ENCODE measurements at regions not wholly inside any gene's neighbourhood (a gene's known extent, or its start where the extent isn't known, plus 50 kb on each side); places are given as distances from the start of the nearest gene placed in this dataset.

- no peak for ATAC-seq
- TF ChIP-seq BACH2 (CRISPR knock-in tag; IDR thresholded peaks at IDR 0.05; ENCODE audit: borderline replicate concordance) (no peak), CSDC2 (CRISPR knock-in tag; IDR thresholded peaks at IDR 0.05) (no peak), TOX (CRISPR knock-in tag; IDR thresholded peaks at IDR 0.05; ENCODE audit: borderline replicate concordance) (no peak), ZC3H10 (CRISPR knock-in tag; IDR thresholded peaks at IDR 0.05) (no peak), TSHZ2 (CRISPR knock-in tag; IDR thresholded peaks at IDR 0.05) (no peak), GLIS3 (CRISPR knock-in tag; IDR thresholded peaks at IDR 0.05) (no peak), ARNTL (CRISPR knock-in tag; IDR thresholded peaks at IDR 0.05; ENCODE audit: borderline replicate concordance, low read depth) (no peak), ZNF70 (CRISPR knock-in tag; IDR thresholded peaks at IDR 0.05) (no peak), CREB5 (CRISPR knock-in tag; IDR thresholded peaks at IDR 0.05; ENCODE audit: low read depth) (no peak), ESRRG (CRISPR knock-in tag; IDR thresholded peaks at IDR 0.05) (no peak), ZFP3 (CRISPR knock-in tag; IDR thresholded peaks at IDR 0.05) (no peak), POU6F1 (CRISPR knock-in tag; IDR thresholded peaks at IDR 0.05; ENCODE audit: borderline replicate concordance, low read depth) (no peak)
Measured at GRCh38 chr1:157270705-157271274, 132.6 kb upstream of the ETV3 start.

- TF ChIP-seq ZFP30 (CRISPR knock-in tag; IDR thresholded peaks at IDR 0.05) (no peak), TCF4 (CRISPR knock-in tag; IDR thresholded peaks at IDR 0.05; ENCODE audit: borderline replicate concordance) (no peak), ZFP3 (CRISPR knock-in tag; IDR thresholded peaks at IDR 0.05) (no peak), ZNF8 (CRISPR knock-in tag; IDR thresholded peaks at IDR 0.05) (no peak), CREB5 (CRISPR knock-in tag; IDR thresholded peaks at IDR 0.05; ENCODE audit: low read depth) (no peak), TOX (CRISPR knock-in tag; IDR thresholded peaks at IDR 0.05; ENCODE audit: borderline replicate concordance) (no peak), CSDC2 (CRISPR knock-in tag; IDR thresholded peaks at IDR 0.05) (no peak), RARB (CRISPR knock-in tag; IDR thresholded peaks at IDR 0.05) (no peak), PPARA (CRISPR knock-in tag; IDR thresholded peaks at IDR 0.05; ENCODE audit: borderline replicate concordance) (no peak), CSRNP3 (CRISPR knock-in tag; IDR thresholded peaks at IDR 0.05) (no peak), ARNTL (CRISPR knock-in tag; IDR thresholded peaks at IDR 0.05; ENCODE audit: borderline replicate concordance, low read depth) (no peak), ZNF70 (CRISPR knock-in tag; IDR thresholded peaks at IDR 0.05) (no peak), OSR1 (CRISPR knock-in tag; IDR thresholded peaks at IDR 0.05) (no peak), ISL1 (CRISPR knock-in tag; IDR thresholded peaks at IDR 0.05) (no peak)
- ATAC-seq: no peak
Measured at GRCh38 chr1:157269656-157270375, 131.6 kb upstream of the ETV3 start.

- no peak for ATAC-seq
- TF ChIP-seq ZNF70 (CRISPR knock-in tag; IDR thresholded peaks at IDR 0.05) (no peak), ZC3H10 (CRISPR knock-in tag; IDR thresholded peaks at IDR 0.05) (no peak), ZNF565 (CRISPR knock-in tag; conservative IDR thresholded peaks at IDR 0.05; ENCODE audit: low read depth) (no peak), PPARA (CRISPR knock-in tag; IDR thresholded peaks at IDR 0.05; ENCODE audit: borderline replicate concordance) (no peak), OSR1 (CRISPR knock-in tag; IDR thresholded peaks at IDR 0.05) (no peak), RARB (CRISPR knock-in tag; IDR thresholded peaks at IDR 0.05) (no peak), ZFP30 (CRISPR knock-in tag; IDR thresholded peaks at IDR 0.05) (no peak), ISL1 (CRISPR knock-in tag; IDR thresholded peaks at IDR 0.05) (no peak), TOX (CRISPR knock-in tag; IDR thresholded peaks at IDR 0.05; ENCODE audit: borderline replicate concordance) (no peak), POU6F1 (CRISPR knock-in tag; IDR thresholded peaks at IDR 0.05; ENCODE audit: borderline replicate concordance, low read depth) (no peak), GLIS3 (CRISPR knock-in tag; IDR thresholded peaks at IDR 0.05) (no peak), PATZ1 (CRISPR knock-in tag; IDR thresholded peaks at IDR 0.05; ENCODE audit: borderline replicate concordance) (no peak), CSDC2 (CRISPR knock-in tag; IDR thresholded peaks at IDR 0.05) (no peak)
Measured at GRCh38 chr1:157262891-157263290, 124.7 kb upstream of the ETV3 start.

All from SK-N-SH treated with all-trans-retinoic acid at 6 μM for 48 hours (cell line).